Fibroblast of skin of abdomen (primary cell): ENCODE measurements at regions not wholly inside any gene's neighbourhood (a gene's known extent, or its start where the extent isn't known, plus 50 kb on each side); places are given as distances from the start of the nearest gene placed in this dataset.
"Not testable (repeated sequence)": the region's sequence is repeated elsewhere in the genome, so short reads cannot be mapped to it uniquely, and the experiment has no call there.

Source experiments
- DNase-seq: peaks from one replicate; pipeline ENCODE4 v3.0.0-alpha.2; 2013

DNA sequence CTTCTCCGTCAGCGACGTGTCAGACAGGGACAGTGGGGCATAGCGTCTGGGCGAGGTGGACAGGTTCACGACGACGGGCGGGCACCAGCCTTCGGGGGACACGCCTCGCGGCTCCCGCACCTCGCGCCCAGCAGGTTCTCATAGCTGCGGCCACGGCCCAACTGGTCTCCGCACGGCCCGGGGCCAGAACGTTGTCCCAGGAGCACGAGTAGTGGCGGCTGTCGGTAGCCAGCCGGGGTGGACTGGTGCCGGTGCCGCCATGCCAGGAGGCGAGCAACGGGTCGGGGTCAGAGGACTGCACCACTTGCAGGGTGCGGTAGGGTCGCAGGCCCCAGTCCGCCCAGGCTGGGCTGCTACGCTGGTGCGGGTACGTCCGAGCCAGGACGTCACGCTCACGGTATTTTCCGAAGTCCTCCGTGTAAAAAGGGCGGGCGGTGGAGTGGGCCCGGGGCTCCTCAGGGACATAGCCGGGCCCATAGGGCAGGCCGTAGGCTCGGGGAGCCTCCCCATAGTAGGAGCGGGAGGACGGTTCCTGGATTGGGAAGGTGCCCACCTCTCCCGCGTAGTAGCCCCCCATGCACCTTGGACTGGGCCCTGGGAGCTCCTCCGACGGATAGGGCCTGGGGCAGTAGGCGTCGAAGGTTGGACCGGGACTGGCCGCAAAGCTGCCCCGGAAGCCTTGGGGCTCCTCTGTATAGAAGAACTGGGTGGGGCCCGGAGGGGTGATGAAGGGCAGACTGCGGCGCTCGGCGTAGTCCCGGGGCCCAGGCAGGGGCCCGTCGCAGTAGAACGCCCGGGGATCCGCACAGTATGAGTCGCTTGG, 301.2 kb downstream of the CCDC74A start:
- DNase-seq: not testable (repeated sequence)

DNA sequence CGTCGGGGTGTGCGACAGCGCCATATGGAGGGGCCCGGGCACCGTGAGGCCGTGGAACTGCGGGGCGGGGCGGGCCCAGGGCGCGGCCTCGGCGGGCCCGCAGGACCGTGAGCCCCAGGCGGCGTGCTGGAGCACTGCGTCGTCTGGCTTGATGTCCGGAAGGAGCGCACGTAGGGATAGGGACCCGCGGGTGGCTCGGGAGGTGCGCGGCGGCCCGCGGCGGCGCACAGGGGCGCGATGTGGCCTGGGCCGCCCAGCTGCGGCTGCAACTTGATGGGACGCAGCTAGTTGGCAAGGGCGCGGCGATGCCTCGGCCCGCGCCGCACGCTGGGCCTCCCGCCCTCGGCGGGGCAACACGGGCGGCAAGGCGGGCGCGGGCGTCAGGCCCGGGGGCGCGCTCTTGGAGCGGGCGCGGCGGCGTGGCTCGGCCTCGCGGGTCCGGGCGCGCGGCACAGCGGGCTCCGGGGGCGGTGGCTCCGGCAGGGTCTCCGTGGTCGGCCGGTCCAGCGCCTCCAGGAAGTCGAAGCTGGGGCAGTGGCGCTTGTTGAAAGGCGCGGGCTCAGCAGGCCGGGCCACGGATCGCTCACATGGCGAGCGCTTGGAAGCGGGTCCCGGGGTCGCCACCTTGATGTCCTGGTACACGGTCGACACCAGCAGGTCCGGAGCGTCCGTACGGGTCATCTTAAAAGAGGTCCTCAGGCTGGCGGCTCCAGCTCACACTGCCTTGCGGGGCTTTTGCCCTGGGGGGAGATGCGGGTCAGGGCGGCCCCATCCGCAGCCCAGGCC, 302.0 kb downstream of the CCDC74A start:
- not testable (repeated sequence) for DNase-seq

DNA sequence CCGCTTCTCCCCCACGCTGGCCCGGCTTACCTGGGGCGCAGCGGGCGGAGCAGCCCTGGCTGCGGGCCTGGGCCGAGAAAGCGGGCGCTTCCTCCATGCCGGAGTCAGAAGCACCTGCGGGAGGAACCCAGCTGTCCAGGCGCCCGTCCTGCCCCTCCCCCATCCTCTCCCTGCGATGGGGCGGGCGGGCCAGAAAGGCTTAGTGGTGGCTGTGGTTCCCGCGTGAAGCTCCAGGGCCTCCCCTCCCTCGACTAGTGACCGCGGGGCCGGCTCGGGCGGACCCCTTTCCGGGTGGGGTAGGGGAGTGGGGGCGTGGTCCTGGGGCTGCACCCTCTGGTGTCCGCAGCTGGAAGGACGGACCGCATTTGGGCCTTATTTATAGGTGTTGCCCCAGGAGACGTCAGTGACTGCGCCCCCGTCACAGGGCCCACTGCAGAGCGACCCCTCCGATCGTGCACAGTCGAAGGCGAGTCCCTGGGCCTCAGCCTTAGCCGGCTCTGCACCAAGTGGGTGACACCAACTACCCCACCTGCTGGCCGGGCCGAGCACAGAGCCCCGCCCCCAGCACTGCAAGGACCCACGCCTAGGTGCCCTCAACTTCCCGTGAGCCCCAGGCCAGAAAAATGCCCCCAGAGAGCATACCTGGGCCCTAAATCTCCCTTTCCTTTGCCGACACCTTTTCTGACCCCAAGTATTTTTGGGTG, 302.7 kb downstream of the CCDC74A start:
- not testable (repeated sequence) for DNase-seq

DNA sequence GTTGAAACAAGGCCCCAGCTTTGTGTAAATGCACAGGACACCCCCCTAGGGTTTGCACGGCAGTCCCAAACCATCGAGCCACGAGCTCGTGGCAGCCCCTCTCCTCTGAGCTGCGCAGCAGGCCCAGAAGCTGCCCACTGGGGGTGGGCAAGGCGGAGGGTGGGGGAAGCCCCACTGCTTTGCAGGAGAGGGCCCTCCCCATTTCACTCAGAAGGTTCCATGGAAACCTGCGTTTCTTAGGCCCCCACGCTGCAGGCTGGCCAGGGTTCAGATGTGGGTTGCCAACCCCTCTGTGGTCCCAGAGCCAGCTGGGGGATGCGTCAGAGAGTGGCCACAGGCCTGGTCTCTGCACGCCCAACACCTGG, 303.2 kb downstream of the CCDC74A start:
- not testable (repeated sequence) for DNase-seq

DNA sequence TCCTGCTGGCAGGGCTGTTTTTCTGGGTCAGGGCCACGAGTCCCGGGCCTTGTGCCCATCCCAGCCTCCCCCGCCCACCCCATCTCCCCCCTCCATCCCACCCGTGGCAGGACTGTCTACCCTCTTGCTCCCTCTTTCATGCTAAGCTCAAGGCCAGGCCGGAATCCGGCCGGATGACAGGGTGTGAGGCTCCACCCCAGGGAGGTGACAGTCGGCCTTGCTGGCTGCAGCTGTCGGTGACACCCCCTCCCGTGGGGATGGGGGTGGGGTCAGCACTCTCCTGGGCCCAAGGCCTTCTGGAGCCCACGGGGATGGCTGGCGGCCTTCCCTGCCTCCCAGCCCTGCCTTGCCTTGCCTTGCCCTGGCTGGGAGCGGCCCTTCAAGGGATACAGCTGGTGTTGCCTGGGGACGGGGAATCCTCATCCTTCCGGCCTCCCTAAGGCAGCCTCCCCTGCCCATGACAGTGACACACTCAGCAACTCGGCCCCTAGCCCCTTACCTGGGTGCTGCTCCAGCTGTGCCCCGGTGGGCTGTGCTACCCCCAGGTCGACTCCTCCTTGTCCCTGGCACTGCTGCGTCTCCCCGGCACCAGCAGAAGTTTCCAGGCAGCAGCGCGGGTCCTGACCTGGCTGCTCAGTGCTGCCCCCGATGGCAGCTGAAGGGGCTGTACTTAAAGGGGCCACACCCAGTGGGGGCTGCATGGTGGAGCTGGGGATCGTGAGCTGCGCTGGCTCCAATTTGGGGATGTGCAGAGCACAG, 303.9 kb downstream of the CCDC74A start:
- DNase-seq: not testable (repeated sequence)

DNA sequence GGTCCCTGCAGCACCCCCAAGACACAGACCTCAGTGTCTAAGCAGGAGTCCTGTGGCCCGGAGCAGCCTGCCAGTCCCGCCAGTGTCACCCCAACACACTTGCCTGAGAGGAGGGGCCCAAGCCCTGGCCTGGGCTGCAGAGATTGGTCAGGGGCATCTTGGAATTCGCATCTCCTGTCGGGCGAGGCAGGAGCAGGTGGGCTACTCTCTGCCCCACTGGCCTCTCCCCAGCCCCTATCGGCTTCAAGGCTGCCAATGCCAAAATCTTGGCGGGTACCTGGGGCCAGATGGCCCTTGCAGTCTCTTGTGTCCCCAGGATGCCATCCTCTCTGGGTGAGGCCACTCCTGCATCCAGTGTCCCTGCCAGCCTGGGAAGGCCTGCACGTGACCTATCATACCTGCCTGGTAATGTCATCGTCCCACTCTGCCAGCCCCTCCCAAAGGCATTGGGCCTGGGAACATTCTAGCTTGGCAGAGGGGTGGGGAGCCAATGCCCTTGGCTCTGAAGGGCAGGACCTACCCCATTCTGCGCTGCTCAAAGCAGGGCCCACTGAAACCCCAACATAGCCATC, 304.6 kb downstream of the CCDC74A start:
- not testable (repeated sequence) for DNase-seq

DNA sequence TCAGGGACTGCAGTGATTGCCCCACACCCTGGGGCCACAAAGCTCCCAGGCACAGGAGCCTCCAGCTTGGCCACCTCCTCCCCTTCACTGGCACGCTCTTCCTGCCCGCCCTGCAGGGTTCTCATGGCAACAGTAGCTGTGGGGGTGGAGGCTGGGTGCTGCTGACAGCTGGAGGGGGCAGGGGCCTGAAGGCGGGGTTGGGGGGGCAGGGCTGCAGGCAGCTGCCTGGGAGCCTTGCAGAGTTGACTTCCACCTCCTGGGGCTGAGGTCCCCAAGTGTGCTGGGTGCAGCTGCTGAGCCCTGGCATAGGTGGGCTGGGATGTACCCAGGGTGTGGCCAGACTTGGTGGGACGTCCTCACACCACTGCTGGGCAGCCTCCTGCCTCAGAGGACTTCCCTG, 305.2 kb downstream of the CCDC74A start:
- DNase-seq: not testable (repeated sequence)

DNA sequence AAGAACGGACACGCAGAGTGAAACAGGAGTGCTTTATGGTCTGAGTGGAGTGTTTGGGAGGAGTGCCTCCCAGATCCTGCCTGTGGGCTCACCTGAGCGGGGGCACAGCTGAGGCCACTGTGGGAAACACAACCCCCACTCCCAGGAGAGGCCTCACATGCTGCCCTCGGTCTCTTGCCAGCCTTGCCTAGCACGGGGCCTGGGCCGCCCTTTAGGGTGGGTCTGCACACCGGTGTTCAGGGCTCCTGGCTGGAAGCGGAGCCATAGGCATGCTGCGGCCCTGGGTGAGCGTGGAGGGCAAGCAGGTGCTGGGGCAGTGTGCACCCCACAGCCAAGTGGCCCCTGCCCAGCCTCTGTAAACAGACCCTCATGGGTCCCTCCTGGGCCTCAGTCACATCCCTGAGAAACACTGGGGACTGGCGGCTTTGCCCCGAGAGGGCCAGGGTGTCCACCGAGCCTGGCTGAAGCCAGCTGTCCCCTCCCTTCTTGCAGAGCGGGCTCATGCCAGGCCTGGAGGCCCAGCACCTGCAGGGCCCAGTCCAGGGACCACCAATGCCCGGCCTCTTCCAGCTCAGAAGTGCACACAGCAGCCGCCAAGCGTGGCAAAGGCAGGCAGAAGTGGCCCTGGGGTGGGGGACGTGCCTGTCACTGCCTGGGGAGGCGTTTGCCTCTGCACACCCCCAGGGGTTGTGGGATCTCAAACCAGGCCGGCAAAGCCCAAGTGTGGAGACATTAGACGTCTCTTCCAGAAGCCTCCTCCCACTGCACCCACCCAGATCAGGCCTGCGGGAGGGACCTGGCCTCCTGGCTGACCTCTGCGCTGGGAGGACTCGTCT, 305.9 kb downstream of the CCDC74A start:
- DNase-seq: not testable (repeated sequence)

DNA sequence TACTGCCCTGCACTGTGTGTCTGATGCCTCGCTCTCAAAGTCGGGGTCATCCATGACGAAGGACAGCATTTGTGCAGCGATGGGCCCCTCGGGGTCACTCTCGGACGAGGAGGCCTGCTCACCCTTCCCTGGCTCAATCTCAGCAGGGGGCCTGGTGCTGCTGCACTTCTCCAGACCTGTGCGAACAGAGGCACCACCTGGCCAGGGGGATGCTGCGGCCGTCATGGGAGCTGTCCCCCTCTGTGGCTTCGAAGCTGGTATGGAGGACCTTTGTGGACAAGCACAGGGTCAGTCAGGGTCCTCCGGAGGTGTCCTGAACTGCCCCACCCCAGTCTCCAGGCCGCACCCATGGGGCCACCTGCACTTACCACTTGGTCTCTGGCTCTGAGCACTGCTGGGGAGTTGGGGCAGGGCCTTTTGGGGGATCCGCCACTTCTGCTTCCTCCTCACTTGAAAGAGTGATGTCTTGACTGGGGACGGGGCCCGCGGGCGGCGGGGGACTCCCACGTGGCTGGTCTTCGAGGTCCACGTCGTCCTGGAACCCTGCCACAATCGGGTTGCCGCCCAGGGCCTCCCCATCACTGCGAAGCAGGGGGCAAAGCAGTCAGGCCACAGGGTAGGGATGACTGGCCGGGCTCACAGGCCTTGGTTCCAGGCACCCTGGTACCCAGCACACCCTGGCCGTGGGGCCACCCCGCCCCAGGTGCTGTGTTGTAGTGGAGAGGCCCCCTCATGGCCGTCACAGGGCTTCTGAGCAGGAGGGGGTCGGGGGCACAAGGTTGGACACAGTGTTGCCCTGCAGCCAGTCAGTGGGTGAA, 306.7 kb downstream of the CCDC74A start:
- not testable (repeated sequence) for DNase-seq

DNA sequence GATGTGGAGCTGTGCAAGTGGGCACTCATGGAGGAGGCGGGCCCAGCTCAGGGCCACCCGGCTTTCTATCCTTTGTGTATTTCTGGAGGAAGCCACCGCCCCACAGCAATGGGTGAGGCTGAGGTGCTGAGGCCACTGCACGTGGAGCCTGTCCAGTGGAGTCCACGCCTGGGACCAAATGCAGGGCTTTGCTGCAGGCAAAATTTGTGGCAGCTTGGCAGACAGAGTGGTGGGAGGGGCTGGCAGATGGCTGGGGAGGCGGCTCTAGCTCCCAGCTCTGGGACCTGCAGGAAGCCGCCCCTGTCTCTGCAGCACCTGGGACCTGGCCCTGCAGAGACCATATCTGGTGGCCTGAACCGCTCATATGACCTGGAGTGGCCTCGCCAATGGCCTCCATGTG, 307.3 kb downstream of the CCDC74A start:
- DNase-seq: not testable (repeated sequence)

DNA sequence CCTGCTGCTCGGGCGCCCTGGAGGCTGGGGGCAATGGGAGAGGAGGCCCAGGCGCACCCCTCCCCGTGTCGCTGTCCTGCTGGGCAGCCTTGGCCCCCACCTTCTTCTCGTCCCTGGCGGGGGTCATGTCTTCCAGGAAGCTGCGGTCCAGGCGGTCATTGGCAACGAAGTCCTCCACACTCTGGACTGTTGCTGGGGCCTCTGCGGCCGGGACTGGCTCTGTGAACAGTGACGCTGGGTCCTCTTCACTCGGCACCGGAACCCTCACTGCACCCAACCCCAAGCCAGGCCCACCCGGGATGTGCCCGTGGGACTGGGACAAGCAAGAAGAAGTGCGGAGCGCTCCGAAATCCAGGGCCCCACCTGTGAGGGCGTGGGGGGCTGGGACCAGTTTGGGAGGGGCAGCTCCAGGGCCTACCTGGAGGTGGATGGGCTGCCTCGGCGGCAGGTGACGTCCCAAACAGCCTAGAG, 308.0 kb downstream of the CCDC74A start:
- DNase-seq: no peak

DNA sequence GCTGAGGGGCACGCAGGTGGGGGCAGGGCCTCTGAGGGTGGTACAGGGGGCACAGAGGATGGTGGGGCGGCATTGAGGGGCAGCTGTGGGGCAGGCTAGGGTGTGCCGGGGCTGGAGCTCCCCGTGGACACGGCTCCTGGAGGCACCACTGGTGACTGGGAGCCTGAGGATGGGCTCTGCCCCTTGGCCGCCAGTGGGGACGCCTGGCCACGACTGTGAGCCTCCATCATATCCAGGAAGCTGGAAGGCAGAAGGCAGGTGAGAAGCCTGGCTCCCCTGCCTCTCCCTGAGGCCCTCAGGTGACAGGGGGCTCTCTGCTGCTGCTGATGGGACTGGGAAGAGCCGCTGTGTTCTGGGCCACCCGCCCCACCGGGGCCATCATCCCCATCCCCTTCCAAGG, 308.4 kb downstream of the CCDC74A start:
- DNase-seq: not testable (repeated sequence)

DNA sequence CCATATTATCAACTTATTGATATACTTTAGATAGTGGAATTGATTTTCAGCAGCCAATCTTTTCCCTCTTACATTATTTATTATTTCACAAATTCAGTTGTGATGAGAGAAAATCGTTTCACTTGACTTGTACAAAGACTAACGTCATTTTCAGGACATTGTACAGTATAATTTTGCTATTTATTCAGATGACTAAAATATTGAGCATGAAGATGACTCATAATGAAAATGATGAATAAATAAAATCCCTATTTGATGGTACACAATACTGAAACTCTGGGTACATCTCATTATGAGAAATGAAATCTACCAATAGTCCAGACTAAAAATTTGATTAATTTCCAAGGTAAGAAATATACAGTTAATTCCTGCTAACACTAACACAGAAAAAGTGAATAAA, 316.4 kb downstream of the CCDC74A start:
- not testable (repeated sequence) for DNase-seq

DNA sequence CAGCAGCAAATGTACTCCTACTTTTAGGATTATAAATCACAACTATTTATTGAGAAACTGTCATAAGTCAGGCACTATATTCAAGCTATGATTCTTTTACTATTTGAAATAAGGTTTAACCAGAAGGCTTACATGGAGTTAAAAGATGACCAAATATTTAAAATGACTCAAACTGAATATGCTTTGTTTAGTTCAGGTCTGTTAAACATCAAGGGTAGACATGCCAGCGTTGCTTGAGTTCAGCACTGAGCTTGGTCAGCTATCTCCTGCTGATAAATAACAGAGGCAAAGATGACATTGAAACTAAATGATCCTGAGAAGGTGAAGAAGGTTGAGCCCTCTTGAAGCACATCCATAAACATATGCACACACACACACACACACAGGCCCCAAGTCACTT, 305.6 kb downstream of the ANKRD30BL start:
- DNase-seq: not testable (repeated sequence)

DNA sequence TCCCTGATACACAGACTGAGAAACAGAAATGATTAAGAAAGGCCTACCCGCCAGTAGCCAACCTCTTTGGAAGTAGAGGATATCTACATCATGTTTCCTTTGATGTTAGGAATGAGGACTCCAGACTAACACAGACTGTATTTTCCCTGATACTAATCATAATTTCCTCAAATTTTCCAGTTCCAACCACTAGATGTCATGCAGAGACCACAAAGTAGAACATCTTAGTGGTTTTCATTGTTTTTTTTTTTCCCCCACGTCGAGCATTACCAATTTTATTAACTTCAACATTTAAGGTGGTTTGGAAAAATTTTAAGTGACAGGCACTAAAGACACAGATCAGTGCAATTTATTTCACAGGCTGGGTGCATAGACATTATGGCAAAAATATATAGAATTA, 303.6 kb downstream of the ANKRD30BL start:
- DNase-seq: not testable (repeated sequence)
